GM18867 (cell line): ENCODE measurements at regions not wholly inside any gene's neighbourhood (a gene's known extent, or its start where the extent isn't known, plus 50 kb on each side); places are given as distances from the start of the nearest gene placed in this dataset.
"Not testable (repeated sequence)": the region's sequence is repeated elsewhere in the genome, so short reads cannot be mapped to it uniquely, and the experiment has no call there.

Experiments
- ATAC-seq: cut with Tn5 transposase; IDR thresholded peaks from one replicate; pipeline ENCODE4 v1.9.1; 2021; ENCODE audit warnings: mild to moderate bottlenecking, moderate library complexity; ENCODE audit not compliant: unreplicated experiment

- not testable (repeated sequence) for ATAC-seq
Measured at GRCh38 chr6:68160812-68161211, 474.3 kb upstream of the ADGRB3 start.

GRCh38 chr6:68160348-68160747 is 474.7 kb upstream of the ADGRB3 start:
- ATAC-seq, result no peak

GRCh38 chr6:68159433-68159832 is 475.6 kb upstream of the ADGRB3 start:
- ATAC-seq, result peak; percentile 53

GRCh38 chr6:68158256-68158655 is 476.8 kb upstream of the ADGRB3 start:
- ATAC-seq, result peak; percentile 85

DNA sequence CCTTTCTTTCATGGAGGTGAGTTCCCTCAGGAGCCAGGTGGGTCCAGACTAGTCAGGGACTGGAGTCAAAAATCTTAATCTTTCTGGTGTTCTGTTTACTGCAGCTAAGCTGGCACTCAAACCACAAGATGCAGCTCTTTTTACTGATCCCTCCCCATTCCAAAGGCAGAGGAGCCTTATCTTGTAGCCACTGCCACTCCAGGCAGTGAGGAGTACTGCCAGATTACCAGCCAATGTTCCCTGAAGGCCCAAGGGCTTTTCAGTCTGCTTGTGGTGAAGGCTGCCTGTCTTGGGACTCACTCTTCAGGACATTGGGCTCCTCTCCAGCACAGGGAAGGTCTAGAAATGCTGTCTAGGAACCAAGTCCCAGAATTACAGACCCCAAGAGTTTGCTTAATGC is 490.4 kb upstream of the ADGRB3 start:
- ATAC-seq, result no peak

DNA sequence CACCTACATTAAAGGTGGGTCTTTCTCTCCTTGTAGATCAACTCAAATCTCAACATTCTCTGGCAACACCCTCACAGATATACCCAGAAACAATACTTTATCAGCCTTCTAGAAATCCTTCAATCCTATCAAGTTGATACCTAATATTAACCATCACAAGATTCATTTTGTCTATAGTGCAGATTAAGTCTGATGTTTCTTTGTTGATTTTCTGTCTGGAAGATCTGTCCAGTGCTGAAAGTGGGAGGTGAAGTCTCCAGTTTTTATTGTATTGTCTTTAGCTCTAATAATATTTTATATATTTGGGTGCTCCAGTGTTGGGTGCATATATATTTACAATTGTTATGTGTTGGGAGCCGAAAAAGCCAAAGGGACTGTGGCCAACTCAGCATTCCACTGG is 493.9 kb upstream of the ADGRB3 start:
- no peak for ATAC-seq

- ATAC-seq, result no peak
Measured at GRCh38 chr6:68139130-68139529, 496.0 kb upstream of the ADGRB3 start.

GRCh38 chr6:68134796-68135195 is 500.3 kb upstream of the ADGRB3 start:
- no peak for ATAC-seq

GRCh38 chr6:68128211-68128610 is 506.9 kb upstream of the ADGRB3 start:
- no peak for ATAC-seq

DNA sequence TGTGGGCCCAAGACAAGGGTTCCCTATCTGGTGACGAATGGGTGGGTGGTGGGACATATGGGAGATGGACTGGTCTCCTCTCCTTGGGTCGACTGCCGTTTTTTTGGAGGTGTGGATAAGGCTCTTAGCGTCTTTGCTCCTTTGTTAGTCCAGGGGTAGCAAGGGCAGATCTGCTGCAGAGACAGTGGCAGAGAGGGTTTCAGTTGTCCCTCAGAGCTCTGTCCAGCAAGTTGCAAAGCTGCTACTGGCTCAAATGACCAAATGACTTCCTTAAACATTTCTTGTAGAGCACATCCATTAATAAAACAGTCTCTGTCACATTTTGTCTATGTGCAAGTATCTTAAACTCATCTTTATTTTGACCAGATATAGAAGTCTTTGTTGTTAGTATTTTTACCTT is 508.0 kb upstream of the ADGRB3 start:
- no peak for ATAC-seq

DNA sequence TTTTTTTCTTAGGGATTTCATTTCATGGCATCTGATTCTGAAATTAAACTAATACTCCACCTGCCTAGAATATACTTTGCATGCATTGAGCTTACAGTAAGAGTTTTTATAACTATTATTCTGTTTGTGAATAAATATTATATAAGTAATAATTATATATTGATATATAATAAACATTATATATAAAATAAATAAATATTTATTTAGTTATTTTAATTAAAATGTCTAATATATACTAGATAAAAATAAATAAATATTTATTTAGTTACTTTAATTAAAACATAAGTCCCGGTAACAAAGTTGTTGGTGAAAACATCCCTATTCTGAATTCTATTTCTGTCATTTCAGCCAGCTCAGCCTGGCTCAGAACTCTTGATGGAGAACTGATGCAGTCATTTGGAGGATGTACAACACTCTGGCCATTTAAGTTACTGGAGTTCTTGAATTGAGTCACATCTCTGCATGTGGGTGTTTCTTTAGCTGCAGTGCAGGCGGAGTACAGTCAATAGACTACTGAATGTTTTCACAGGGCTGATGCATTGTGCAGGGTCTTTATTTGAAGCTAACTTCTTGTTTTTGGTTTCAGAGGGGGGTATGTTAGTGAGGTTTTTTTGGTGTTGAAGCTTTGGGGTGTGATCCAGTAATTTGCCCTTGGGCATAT is 508.9 kb upstream of the ADGRB3 start:
- ATAC-seq, result peak; percentile 99

DNA sequence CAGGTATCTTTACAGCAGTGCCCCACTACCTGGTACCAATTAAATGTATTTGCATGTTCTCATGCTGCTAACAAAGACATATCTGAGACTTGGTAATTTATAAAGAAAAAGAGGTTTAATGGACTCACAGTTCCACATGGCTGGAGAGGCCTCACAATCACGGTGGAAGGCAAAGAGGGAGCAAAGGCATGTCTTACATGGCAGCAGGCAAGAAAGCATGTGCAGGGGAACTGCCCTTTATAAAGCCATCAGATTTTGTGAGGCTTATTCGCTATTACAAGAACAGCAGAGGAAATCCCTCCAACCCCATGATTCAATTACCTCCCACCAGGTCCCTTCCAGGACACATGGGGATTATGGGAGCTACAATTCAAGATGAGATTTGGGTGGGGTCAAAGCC is 512.1 kb upstream of the ADGRB3 start:
- ATAC-seq, result not testable (repeated sequence)

DNA sequence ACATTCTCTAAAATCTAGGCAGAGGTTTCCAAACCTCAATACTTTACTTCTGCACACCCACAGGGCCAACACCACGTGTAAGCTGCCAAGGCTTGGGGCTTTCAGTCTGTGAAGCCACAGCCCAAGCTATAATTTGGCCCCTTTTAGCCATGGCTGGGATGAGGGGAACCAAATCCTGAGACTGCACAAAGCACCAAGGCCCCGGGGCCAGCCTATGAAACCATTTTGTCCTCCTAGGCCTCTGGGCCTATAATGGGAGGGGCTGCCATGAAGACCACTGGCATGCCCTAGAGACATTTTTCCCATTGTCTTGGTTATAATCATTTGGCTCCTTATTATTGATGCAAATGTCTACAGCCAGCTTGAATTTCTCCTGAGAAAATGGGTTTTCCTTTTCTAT is 513.0 kb upstream of the ADGRB3 start:
- ATAC-seq, result no peak

GRCh38 chr6:68120954-68121353 is 514.1 kb upstream of the ADGRB3 start:
- ATAC-seq, result not testable (repeated sequence)

DNA sequence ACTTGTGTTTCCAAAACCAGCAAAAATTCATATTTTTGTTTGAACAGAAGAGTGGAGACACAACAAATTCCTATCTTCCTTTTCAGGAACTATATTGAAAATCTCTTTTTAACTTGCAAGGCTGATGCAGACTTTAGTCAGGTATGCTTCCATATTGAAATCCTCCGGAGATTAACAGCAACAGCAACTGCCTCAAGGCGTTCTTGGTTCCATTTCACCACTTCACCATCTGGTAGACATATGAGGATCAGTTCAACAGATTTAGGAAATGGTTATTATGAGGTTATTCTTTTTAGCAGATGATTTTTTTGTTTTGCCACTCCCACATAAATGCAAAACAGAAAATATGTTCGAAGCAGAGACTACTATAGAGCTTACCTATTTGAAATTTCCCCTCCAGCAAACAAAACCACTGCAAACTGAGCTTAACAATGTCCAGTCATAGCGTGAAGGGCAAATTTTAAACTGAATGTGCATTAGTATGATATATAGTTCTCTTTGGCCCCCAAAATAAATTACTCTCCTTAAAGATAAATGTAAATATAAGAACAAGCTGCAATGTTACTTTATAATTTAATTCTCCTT is 520.5 kb upstream of the ADGRB3 start:
- ATAC-seq, result peak; percentile 58

DNA sequence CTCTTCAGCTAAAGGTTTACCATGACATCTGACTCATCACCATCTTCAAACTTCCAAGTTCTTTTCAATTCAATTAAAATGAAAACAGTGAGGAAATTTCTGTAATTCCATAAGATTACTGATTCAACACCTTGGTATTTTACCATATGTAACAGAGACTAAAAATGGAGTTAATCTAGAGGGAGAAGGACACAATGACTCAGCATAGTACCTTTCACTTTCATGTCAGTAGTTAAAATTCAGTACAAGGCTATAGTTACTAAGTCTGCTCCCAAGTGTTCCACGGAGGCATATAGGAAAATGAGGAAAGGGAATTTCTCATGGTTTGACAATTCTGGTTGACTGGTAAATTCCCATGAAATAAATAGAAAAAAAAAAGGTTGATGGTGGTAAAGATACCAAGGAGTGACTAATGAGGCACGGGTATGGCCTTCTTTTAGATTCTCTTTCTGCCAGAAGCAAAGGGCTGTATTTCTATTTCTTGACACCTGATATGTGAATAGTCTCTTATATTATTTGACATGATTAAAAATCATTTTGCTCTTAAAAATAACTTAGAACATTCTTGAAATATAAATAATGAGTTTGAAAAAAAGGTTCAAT is 526.7 kb upstream of the ADGRB3 start:
- peak; percentile 95 for ATAC-seq

DNA sequence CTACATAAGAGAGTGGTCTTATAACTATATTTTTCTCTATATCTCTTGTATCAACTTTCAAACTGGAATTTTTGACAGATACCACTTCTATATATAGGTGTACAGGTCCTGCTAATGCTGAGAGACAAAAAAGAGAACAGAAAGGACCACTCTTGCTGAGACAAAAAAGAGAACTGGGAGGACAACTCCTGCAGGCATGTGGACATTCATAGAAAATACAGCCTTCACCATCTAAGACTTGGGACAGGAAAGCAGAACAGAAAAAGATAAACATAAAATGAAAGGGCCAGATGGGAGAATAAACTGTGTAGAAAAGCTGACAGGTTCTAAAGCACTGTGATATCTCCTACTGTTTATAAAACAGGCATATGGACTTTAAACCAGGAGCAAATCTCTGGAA is 541.0 kb upstream of the ADGRB3 start:
- ATAC-seq, result peak; percentile 85

GRCh38 chr6:68087399-68088133 is 547.5 kb upstream of the ADGRB3 start:
- ATAC-seq, result peak; percentile 93

GRCh38 chr6:68086199-68086598 is 548.9 kb upstream of the ADGRB3 start:
- ATAC-seq, result peak; percentile 45

DNA sequence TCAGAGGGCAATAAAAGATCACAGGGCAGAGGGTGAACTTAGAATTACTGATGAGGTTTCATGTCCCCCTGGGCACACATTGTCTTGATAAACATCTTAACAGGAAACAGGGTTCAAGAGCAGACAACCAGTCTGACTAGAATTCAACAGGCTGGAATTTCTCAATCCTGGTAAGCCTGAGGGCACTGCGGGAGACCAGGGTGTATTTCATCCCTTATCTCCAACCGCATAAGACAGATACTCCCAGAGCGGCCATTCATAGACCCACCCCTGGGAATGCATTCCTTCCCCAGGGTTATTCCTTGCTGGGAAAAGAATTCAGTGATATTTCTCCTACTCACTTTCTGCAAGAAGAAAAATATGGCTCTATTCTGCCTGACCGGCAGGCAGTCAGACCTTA is 549.5 kb upstream of the ADGRB3 start:
- not testable (repeated sequence) for ATAC-seq

DNA sequence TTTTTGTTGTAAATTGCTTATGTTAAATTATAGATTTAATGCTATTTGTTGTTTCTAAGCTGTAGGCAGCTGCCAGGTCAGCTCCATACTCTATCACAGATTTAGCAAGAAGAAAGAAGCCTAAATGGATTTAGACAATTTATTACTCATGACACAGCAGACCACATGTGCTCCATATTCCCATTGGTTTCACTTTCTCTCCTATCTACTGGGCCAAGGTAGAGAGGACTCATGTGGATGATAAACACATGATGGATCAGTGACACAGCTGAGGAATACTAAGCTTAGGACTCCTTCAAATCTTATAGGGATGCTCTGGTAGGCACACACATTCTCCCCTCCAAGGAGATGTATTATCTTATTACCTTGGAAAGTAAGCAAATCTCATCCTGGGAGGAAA is 553.0 kb upstream of the ADGRB3 start:
- no peak for ATAC-seq

DNA sequence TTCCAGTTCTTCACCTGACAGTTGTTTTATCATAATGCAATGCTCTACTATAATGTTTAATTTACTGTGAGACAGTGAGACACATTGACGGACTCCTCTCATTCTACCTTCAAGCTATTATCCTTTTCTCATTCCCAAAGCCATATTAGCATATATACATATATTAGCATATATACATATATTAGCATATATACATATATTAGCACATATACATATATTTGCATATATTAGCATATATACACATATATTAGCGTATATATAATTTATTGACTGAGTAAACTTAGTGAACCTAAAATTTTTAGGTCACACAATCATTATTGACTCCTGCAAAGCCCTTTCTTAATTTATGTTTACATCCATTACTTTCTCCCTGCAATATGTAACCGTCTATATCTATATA is 555.0 kb upstream of the ADGRB3 start:
- no peak for ATAC-seq
